Neural progenitor cell (in vitro differentiated cells): ENCODE measurements at regions not wholly inside any gene's neighbourhood (a gene's known extent, or its start where the extent isn't known, plus 50 kb on each side); places are given as distances from the start of the nearest gene placed in this dataset.

Experiments
- DNase-seq: peaks from one replicate; pipeline ENCODE4 v3.0.0-alpha.2; 2016; ENCODE audit warnings: low spot score
- H2AFZ ChIP-seq: fragments of 200-600 bp; sonication (generic); replicated peaks from 2 replicates; pipeline ENCODE4 v1.6.1; 2016; ENCODE audit warnings: antibody characterized with exemption
- H3F3A ChIP-seq: fragments of 200-600 bp; sonication (generic); 2 replicates; pipeline ENCODE4 v1.6.1; 2016; ENCODE audit warnings: antibody characterized with exemption, low read depth
- H3K27ac ChIP-seq: fragments of 200-600 bp; sonication (generic); 2 replicates; pipeline ENCODE4 v1.5.1; 2016; ENCODE audit warnings: mild to moderate bottlenecking
- H3K27me3 ChIP-seq: fragments of 200-600 bp; sonication (generic); 2 replicates; pipeline ENCODE4 v1.6.1; 2016; ENCODE audit warnings: mild to moderate bottlenecking, moderate library complexity
- H3K36me3 ChIP-seq: fragments of 200-600 bp; sonication (generic); 2 replicates; pipeline ENCODE4 v1.5.1; 2016
- H3K4me1 ChIP-seq: fragments of 200-600 bp; sonication (generic); 2 replicates; pipeline ENCODE4 v1.6.1; 2016; ENCODE audit warnings: mixed run types
- H3K4me2 ChIP-seq: fragments of 200-600 bp; sonication (generic); 2 replicates; pipeline ENCODE4 v1.6.1; 2016
- H3K4me3 ChIP-seq: fragments of 200-600 bp; sonication (generic); 2 replicates; pipeline ENCODE4 v1.5.1; 2016
- H3K79me2 ChIP-seq: fragments of 200-600 bp; sonication (generic); 2 replicates; pipeline ENCODE4 v1.6.1; 2016; ENCODE audit warnings: low read depth
- H3K9ac ChIP-seq: fragments of 200-600 bp; sonication (generic); 2 replicates; pipeline ENCODE4 v1.6.1; 2016
- H3K9me3 ChIP-seq: fragments of 200-600 bp; sonication (generic); 2 replicates; pipeline ENCODE4 v1.5.1; 2016; ENCODE audit warnings: low read depth
- H4K20me1 ChIP-seq: fragments of 200-600 bp; sonication (generic); 2 replicates; pipeline ENCODE4 v1.6.1; 2016; ENCODE audit warnings: low read depth
- H3K27ac Mint-ChIP-seq: 3 replicates; pipeline ENCODE4 v1.8.0; 2021; ENCODE audit warnings: mixed read lengths
- H3K27me3 Mint-ChIP-seq: 2 replicates; pipeline ENCODE4 v1.8.0; 2022; ENCODE audit warnings: low read depth, mild to moderate bottlenecking, inconsistent platforms, moderate library complexity, mixed read lengths; ENCODE audit not compliant: insufficient read depth
- H3K36me3 Mint-ChIP-seq: 3 replicates; pipeline ENCODE4 v1.8.0; 2021; ENCODE audit warnings: mixed read lengths
- H3K4me1 Mint-ChIP-seq: 3 replicates; pipeline ENCODE4 v1.8.0; 2021; ENCODE audit warnings: mixed read lengths
- H3K4me3 Mint-ChIP-seq: 3 replicates; pipeline ENCODE4 v1.8.0; 2021; ENCODE audit warnings: mild to moderate bottlenecking, moderate library complexity, mixed read lengths
- H3K9me3 Mint-ChIP-seq: 3 replicates; pipeline ENCODE4 v1.8.0; 2020; ENCODE audit warnings: mixed read lengths
- EZH2 ChIP-seq: fragments of 200-600 bp; sonication (generic); IDR thresholded peaks from 2 replicates; pipeline ENCODE4 v1.6.1; 2017; ENCODE audit warnings: antibody characterized with exemption, mild to moderate bottlenecking, moderate library complexity
- EZH2phosphoT487 ChIP-seq: fragments of 200-600 bp; sonication (generic); IDR thresholded peaks from 2 replicates; pipeline ENCODE4 v1.6.1; 2017; ENCODE audit warnings: antibody characterized with exemption
- TF ChIP-seq, protein P1 (sequence below): fragments of 200-600 bp; sonication (generic); IDR thresholded peaks from 2 replicates; pipeline ENCODE4 v1.5.1; 2017; ENCODE audit warnings: antibody characterized with exemption, mild to moderate bottlenecking

DNA sequence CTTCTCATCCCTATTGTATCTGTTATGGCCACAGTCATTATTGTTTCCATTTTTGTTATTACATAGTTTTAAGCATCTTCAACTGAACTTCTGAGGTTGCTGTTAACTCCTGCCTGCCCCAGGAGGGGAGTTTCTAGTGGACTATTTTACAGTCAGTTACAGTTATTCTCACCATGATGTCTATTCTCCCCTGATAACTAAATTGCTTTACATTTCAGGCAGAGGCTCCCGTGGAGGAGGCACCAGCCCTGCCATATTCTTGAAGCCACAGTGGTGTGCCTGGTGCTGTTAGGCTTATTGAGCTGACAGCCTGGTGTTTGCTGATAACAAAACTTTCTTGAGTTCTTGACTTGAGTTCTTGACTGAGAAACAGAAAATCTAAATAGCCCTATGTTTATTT lies 256.4 kb downstream of the TFCP2L1 start:
- Histone ChIP-seq H3K4me2 (no peak overlapping the region), H3K4me3 (no peak overlapping the region), H3K4me1 (peaks cover 7% of the 10 kb centered on the region), H3K9me3 (no peaks in the 10 kb centered on the region), H3K9ac (no peak overlapping the region), H2AFZ (no peak overlapping the region), H3F3A (no peaks in the 10 kb centered on the region), H3K36me3 (no peaks in the 10 kb centered on the region), H3K27me3 (peaks cover 47% of the 10 kb centered on the region), H3K27ac (no peak overlapping the region), H3K79me2 (no peaks in the 10 kb centered on the region), H4K20me1 (no peaks in the 10 kb centered on the region)
- Mint-ChIP-seq H3K4me1 (peaks cover 8% of the 10 kb centered on the region), H3K27me3 (peaks cover 6% of the 10 kb centered on the region), H3K9me3 (peaks cover 4% of the 10 kb centered on the region), H3K36me3 (no peaks in the 10 kb centered on the region), H3K4me3 (no peak overlapping the region), H3K27ac (no peak overlapping the region)
- TF ChIP-seq, protein P1, sequence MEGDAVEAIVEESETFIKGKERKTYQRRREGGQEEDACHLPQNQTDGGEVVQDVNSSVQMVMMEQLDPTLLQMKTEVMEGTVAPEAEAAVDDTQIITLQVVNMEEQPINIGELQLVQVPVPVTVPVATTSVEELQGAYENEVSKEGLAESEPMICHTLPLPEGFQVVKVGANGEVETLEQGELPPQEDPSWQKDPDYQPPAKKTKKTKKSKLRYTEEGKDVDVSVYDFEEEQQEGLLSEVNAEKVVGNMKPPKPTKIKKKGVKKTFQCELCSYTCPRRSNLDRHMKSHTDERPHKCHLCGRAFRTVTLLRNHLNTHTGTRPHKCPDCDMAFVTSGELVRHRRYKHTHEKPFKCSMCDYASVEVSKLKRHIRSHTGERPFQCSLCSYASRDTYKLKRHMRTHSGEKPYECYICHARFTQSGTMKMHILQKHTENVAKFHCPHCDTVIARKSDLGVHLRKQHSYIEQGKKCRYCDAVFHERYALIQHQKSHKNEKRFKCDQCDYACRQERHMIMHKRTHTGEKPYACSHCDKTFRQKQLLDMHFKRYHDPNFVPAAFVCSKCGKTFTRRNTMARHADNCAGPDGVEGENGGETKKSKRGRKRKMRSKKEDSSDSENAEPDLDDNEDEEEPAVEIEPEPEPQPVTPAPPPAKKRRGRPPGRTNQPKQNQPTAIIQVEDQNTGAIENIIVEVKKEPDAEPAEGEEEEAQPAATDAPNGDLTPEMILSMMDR: no peak
- TF ChIP-seq EZH2: no peak
- DNase-seq: no peak

DNA sequence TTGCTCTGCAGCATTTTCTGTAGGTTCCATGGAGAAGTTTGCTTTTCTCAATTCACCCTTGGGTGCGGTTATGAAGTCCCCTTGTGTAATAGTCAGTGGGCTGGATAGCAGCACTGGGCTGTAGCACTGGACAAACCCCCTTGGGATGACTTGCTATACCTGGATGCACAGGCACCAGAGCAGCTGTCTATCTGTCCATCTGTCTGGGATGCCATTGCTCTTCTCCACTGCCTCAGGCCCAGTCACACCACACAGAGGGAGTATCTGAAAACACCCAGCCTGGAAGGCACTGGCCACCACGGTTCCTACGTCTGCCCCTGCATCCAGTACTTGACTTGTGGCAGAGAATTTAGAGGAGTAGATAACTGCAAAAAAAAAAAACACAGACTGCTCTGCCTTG lies 254.5 kb downstream of the TFCP2L1 start:
- Histone ChIP-seq H3K36me3 (no peaks in the 10 kb centered on the region), H3K27ac (no peak overlapping the region), H2AFZ (no peak overlapping the region), H3K4me1 (peaks cover 7% of the 10 kb centered on the region), H3K79me2 (no peaks in the 10 kb centered on the region), H3K9me3 (no peaks in the 10 kb centered on the region), H3K4me2 (no peak overlapping the region), H4K20me1 (no peaks in the 10 kb centered on the region), H3K4me3 (no peak overlapping the region), H3F3A (no peaks in the 10 kb centered on the region), H3K9ac (no peak overlapping the region), H3K27me3 (peaks cover 56% of the 10 kb centered on the region)
- DNase-seq: no peak
- Mint-ChIP-seq H3K27ac (no peak overlapping the region), H3K4me1 (peaks cover 15% of the 10 kb centered on the region), H3K4me3 (no peak overlapping the region), H3K9me3 (no peaks in the 10 kb centered on the region), H3K27me3 (peaks cover 2% of the 10 kb centered on the region), H3K36me3 (no peaks in the 10 kb centered on the region)
- TF ChIP-seq EZH2phosphoT487: no peak
- TF ChIP-seq EZH2: no peak
- TF ChIP-seq, protein P1: no peak

DNA sequence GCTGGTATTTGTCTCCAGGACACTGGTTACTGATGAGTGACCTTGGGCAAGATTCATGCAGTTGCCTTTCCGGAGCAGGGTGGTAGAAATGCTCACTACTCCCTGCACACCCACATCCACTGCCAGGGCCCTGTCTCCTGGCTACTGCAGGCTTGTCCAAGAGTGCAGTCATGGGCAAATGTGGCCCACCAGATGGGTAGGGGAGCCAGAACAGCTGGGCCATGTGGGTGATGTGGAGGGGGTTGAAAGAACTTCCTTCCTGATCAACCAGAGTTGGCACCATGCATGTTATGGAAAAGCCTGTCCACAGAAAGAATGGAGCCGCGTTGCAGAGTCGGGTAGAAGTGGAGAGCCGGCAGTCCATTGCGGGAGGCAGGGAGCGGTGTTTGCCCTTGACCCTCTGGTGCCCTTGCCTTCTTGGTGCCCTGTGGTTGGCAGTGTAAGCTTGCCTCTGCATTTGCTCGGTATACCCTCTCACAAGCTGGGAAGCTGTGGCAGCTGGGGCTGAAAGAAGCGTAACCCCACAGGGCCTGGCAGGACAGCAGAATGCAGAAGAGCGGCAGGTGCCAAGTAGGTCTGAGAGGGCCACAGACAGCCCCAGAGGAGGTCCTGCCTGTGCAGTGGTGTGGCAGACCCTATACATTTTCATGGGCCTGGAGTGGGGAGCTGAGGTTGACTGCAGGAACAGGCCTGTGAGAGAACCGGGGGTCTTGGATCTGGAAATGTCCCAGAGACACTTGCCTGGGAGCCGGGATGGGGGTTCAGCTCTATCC lies 253.2 kb downstream of the TFCP2L1 start:
- H3K9me3 Mint-ChIP-seq: no peaks in the 10 kb centered on the region
- H3K27me3 ChIP-seq: peaks cover 56% of the 10 kb centered on the region
- no peaks in the 10 kb centered on the region for H3F3A ChIP-seq
- H3K36me3 Mint-ChIP-seq: no peaks in the 10 kb centered on the region
- no peak overlapping the region for H3K4me2 ChIP-seq
- no peak overlapping the region for H3K9ac ChIP-seq
- H3K27ac Mint-ChIP-seq: no peak overlapping the region
- peaks cover 7% of the 10 kb centered on the region for H3K4me1 ChIP-seq
- no peak for DNase-seq
- peaks cover 15% of the 10 kb centered on the region for H3K4me1 Mint-ChIP-seq
- H3K27me3 Mint-ChIP-seq: peaks cover 2% of the 10 kb centered on the region
- no peak overlapping the region for H2AFZ ChIP-seq
- H3K4me3 Mint-ChIP-seq: no peak overlapping the region
- H3K27ac ChIP-seq: no peak overlapping the region
- no peak for TF ChIP-seq EZH2
- TF ChIP-seq, protein P1: no peak
- no peak for TF ChIP-seq EZH2phosphoT487
- H3K9me3 ChIP-seq: no peaks in the 10 kb centered on the region
- no peaks in the 10 kb centered on the region for H3K79me2 ChIP-seq
- H4K20me1 ChIP-seq: no peaks in the 10 kb centered on the region
- H3K36me3 ChIP-seq: no peaks in the 10 kb centered on the region
- no peak overlapping the region for H3K4me3 ChIP-seq
